HG02588 (cell line): ENCODE measurements at regions not wholly inside any gene's neighbourhood (a gene's known extent, or its start where the extent isn't known, plus 50 kb on each side); places are given as distances from the start of the nearest gene placed in this dataset.

Experiments used
- ATAC-seq: cut with Tn5 transposase; IDR thresholded peaks from one replicate; pipeline ENCODE4 v1.9.1; 2021; ENCODE audit warnings: mild to moderate bottlenecking, moderate library complexity; ENCODE audit not compliant: unreplicated experiment

DNA sequence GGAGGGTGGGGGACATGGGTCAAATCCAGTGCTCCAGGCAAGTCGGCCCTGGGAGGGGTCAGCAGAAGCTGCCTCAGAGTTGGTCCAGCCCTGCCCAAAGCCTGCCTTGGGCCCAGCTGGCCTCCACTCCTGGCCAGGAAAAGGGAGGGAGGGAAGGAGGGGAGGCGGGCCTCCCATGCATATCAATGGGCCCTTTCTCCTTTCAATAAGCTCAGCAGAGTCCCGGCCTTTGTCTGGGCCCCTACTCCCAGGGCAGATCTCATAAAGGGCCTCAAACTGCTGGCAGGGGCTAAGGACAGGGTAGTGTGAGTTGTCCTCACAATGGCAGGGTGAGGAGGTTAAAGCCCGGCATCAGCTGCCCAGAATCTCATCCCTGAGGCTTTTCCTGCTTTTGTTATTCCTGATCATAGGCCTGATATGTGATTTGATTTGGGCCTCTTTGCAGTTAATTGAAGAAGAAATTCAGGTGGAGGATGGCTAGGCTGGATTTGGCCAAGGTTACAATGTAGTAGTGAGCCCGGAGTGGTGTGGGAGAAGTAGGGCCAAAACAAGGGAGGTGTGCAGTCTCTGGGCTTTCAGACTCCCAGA is 121.1 kb upstream of the ATP6AP2 start:
- no peak for ATAC-seq

DNA sequence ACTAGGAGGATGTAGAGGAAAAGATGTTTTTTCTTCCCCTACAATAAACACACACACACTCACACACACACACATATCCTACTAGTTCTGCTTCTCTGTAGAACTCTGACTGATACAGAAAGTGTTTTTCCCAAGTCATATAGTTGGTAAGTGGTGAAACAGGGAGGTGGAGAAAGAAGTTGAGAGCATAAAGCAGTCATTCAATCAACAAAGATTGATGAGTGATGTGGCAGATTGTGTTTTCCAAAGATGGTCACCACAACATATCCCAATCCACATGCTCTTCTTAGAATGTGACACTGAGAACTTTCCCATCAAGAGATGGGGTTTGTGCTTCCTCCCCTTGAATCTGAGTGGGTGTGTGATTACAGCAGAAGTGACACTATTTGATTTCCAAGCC is 123.4 kb upstream of the ATP6AP2 start:
- no peak for ATAC-seq

DNA sequence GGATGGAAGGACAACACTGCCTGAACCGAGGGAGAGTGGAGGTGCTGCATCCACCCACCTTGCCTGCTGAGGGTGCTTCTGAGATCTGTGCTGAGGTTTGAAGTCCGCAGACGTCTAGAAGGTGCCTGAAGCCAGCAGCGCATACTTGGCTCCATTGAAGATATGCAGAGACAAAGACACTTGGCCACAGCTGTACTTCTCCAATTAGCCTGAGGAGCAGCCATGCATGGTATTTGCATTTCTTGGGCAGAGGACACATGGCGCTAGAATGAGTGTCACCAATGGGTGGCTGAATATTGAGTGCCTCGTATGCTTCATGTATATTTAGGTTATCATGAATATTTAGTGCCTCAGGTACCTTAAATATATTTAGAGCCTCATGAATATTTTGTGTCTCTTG is 128.7 kb upstream of the ATP6AP2 start:
- no peak for ATAC-seq

DNA sequence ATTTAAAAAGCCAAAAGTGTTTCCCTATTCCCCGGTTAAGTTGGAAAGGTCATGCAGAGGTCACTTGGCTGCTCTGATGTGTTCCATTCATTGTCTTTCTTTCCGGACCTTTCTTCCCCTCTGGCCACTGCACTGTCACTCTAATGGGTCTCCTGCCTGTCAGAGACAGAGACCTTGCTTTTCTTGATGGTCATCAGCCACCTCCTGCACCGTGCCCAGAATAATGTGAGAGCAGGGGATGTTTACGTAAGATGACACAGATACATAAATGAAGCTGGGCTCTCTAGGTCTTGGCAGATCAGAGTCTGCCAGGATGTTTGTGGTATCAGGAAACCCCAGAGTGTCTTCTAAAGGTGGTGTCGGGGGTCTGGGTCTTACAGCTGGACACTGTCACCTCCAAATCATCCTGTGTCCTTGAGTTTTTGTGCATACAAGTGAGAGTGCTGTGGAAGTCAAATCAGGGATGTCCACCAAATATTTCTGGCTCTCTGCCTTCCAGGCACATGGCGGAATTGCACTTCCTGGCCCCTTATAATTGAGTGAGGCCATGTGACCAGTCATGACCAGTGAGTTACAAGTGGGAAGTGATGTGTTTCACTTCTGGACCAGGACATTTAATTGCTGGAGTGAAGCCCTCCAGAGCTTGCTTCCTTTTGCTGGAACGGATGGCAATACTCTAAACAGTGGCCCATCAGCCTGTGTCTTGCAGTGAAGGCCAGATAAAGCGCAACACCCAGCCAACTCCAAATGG is 130.6 kb upstream of the ATP6AP2 start:
- no peak for ATAC-seq

DNA sequence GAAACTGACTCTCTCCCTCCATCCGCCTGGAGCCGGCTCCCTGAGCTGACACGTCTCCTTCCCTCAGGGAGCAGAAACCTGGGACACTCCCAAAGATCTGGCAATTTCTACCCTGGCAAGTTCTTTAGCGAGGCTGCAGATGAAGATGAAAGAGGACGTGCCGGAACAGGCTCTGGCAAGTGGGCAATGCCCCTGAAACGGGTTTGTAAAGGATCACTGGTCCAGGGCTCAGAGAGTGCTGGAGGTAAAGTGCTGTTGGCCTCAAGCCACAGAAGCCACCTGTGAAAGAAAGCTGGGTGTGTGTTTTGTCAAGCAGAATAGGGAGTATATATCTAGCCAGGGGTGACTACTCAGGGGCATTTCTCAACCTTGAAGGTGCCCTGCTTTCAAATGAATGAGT is 131.4 kb upstream of the ATP6AP2 start:
- ATAC-seq, result no peak

DNA sequence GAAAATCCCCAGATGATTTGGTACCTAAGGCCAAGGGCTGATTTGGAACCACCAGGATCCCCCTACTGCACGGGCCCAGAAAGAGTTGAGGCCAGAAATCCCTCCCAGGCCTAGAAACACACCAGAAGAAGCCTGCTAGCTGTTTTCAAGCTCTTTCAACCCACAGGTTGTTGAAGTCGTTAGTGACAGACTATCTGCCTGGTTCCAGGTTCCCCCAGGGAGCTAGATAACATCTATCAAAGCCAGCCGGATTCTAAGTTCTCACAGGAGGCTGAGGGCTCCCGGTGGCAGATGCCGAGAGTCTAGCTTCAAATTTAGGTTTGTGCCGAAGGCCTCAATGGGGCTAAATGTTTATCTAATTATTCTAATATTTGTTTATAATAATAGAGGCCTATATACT is 132.0 kb upstream of the ATP6AP2 start:
- ATAC-seq, result no peak

DNA sequence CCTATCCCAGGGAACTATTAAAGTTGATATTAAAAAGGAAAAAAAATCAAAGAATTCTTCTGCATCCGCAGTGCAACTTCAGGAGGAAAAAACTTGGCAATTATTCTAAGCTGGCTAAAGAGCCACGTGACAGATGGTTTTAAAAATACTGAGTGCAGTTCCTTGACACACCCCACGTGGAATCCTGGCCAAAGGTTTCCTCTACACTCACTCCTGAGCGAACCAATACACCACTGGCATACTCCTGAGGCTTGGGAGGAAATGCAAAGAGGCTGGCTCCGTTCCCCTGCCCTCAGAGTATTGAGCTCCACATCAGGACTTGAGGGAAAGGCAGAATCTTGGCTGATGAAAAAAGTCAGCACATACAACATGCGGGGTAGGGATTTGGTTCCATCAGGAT is 133.8 kb upstream of the ATP6AP2 start:
- no peak for ATAC-seq

DNA sequence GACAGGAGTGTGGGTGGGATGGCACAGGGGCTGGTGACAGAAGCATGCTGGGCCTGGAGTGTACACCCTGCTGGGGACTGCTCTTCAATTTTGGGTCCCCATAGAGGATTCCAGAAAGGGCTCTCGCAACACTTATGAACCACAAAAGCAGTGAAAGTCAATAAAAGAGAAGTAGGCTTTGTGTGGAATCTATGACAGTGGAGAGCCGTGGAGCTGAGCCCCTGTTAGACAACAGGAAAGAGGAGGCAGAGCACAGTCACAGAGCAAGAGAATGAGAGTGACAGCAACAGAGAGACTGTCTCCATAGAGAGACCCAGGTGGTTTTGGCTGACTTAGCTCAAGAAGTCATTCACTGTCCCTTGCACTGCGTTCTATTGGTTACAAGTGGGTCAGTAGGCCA is 135.1 kb upstream of the ATP6AP2 start:
- ATAC-seq, result no peak

- no peak for ATAC-seq
Measured at GRCh38 chrX:40444798-40445496, 135.8 kb upstream of the ATP6AP2 start.

- ATAC-seq, result no peak
Measured at GRCh38 chrX:40444133-40444532, 136.6 kb upstream of the ATP6AP2 start.

DNA sequence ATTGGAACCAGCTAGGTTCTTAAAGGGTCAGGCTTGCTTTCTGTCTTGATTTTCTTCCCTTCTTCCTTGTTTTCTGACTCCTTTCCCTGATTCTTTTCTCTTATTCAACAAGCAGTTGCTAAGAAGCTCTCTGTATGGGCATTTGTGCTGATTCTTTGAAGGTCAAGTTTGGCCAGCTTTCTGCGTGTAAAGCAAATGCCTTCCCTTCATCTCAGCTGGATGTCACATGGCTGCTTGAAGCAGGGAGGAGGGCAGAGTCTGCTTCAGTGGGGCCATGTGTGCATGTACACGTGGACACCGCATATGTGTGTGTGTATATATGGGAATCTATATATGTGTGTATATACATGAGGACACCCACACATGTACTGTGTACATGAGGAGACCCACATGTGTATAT is 139.9 kb upstream of the ATP6AP2 start:
- no peak for ATAC-seq

DNA sequence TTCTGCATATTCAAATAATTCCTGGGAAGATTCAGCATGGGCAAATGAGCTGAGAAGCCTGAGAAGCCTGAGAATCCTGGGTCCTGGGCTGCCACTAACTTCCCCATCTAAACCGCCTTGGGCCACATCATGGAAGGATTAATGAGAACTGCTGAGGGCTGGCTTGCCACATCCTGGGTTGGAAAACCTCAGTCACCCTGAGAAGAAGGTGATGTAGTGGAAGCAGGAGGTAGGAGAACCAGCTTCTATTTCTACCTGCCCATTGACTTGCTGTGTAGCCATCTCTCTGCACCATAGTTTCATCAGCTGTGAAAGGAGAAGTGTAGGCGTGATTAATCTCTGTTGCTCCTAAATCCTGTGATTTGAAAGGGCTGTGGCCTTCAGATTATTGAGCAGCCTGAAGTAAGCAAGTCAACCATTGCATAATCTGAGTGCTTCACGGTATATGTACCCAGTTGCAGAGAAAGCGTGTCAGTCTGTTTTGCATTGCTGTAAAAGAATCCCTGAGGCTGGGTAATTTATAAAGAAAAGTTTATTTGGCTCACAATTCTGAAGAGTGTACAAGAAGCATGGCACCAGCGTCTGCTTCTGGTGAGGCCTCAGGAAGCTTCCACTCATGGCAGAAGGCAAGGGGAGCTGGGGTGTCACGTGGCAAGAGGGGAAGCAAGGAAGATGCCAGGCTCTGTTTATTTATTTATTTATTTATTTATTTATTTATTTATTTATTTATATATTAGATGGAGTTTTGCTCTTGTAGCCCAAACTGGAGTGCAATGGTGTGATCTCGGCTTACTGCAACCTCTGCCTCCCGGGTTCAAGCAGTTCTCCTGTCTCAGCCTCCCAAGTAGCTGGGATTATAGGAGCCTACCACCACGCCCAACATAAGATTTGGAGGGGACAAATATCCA is 140.9 kb upstream of the ATP6AP2 start:
- ATAC-seq, result no peak

- ATAC-seq, result no peak
Measured at GRCh38 chrX:40437348-40437747, 143.4 kb upstream of the ATP6AP2 start.

DNA sequence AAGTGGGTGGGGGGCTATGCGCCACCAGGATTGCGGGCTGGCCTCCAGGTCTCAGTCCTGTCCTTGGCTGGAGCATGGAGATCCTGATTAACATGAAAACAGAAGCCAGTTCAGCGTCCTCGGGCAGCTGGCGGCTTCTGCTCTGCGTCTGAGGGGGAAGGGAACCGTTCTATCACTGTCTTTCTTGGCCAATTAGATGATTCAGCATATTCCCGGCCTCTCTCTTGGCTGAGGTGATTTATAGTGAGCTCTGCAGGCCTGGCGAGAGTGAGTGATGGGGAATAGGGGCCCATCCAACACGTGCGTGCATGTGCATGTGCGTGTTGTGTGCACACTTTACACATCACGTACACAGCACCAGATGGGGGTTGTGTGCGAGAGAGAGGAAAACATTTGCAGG is 145.8 kb upstream of the ATP6AP2 start:
- no peak for ATAC-seq

- ATAC-seq, result no peak
Measured at GRCh38 chrX:40434443-40434842, 146.3 kb upstream of the ATP6AP2 start.

GRCh38 chrX:40433160-40433559 is 147.6 kb upstream of the ATP6AP2 start:
- ATAC-seq, result no peak

DNA sequence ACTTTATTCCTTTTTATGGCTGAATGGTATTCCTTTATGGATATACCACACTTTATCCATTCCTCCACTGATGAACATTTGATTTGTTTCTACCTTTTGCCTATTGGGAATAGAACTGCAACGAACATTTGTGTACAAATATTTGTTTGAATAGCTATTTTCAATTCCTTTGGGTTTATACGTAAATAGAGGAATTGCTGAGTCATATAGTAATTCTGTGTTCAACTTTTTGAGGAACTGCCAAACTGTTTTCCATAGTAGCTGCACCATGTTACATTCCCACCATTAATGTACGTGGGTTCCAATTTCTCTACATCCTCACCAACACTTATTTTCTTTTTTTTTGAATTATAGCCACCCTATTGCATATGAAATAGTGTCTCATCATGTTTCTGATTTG is 156.5 kb upstream of the ATP6AP2 start:
- ATAC-seq, result no peak

DNA sequence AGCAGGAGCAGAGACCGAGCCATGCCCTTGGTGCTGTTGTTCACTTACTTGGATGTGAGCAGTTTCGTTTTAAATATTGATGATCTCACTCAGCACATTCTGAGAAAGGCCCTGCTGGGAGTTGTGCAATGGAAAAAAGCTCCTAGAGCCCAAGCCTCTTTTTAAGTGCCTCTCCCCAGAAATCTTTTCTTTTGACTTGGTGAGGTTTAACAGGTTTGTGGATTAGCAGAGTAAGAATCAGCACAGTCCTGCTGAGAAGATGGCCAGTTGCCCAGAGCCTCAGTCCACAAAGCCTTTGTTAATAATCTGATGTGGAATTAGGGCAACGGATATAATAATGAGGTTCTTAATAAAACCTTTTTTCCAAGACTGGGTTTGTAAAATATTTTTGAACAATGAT is 157.5 kb upstream of the ATP6AP2 start:
- no peak for ATAC-seq

- ATAC-seq, result no peak
Measured at GRCh38 chrX:40422021-40422420, 158.7 kb upstream of the ATP6AP2 start.

DNA sequence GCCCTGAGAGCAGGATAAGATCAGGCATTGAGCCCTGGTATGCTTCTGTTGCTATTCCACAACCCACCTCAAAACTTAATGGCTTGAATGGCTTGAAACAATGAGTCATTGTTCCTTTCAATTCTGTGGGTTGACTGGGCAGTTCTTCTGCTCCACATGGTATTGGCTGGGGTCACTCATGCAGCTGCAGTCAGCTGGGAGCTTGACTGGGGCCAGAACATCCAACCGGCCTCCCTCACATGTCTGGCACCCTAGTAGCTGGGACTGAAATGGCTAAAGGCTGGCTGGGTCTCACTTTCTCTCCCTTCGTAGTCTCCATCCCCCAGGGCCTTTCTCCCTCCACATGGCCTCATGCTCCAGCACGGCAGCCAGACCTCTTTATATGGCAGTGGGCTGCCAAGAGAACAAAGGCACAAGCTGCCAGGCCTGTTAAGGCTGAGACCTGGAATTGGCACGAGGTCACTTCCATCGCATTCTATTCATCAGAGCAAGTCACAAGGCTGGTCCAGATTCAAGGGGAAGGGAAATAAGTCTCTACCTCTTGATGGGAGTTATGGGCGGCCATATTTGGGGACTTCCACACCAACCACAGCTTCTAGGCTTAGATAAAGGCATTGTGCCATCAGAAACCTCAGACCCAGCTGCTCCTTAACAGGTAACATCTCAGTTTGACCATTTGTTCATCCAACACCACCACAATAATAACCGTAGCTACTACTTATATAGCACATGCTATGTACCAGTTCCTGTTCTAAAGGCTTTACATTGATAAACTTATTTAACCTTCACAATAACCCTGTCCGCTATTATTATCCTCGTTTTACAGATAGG is 159.7 kb upstream of the ATP6AP2 start:
- ATAC-seq, result no peak
